ENCODE measurements at regions not wholly inside any gene's neighbourhood (a gene's known extent, or its start where the extent isn't known, plus 50 kb on each side); places are given as distances from the start of the nearest gene placed in this dataset.

DNA sequence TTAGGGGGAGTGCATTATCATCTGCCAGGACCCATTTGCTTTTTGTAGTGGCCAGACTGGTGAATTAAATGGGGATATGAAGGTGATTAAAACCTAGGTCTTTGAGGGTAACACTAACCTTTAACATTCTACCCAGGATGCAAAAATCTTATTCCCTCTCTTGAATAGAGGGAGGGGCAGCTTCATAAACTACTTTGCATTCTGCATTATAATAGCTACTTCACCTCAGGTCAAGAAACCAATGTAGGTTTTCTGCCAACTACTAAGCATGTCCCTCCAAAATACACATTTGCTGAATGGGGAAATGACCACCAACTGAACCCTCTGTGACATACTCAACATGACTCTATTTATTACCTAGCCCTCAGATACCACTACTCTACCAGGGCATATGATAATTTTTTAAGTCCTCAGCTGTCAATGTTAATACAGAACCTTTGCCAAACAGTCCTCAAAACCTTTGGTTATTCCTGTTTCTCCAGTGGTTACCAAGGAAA, 477.6 kb upstream of the CD180 start:
- no peak for DNase-seq (ENCODE audit: low read depth in 1 of 2, low spot score in 1 of 2)
- CTCF ChIA-PET: no interaction called here
- Histone ChIP-seq H3K27ac (no peak overlapping the region), H3K4me1 (no peaks in the 10 kb centered on the region), H3K9me3 (no peaks in the 10 kb centered on the region), H3K4me3 (no peak overlapping the region), H3K4me2 (no peak overlapping the region)
- POLR2A ChIA-PET: no interaction called here
- ATAC-seq: no peak
- no peak for FAIRE-seq
- TF ChIP-seq NPAS2 (CRISPR knock-in tag; IDR thresholded peaks at IDR 0.05; ENCODE audit: borderline replicate concordance) (no peak), ZFP36 (IDR thresholded peaks at IDR 0.05; ENCODE audit: borderline replicate concordance, partially characterized antibody) (no peak), HOXB5 (CRISPR knock-in tag; IDR thresholded peaks at IDR 0.05) (no peak), MAFK (IDR thresholded peaks at IDR 0.05; ENCODE audit: partially characterized antibody) (no peak), JUN (IDR thresholded peaks at IDR 0.05) (no peak), HDAC2 (IDR thresholded peaks at IDR 0.05) (no peak), RAD21 (conservative IDR thresholded peaks at IDR 0.05 in 1 of 2, IDR thresholded peaks at IDR 0.05 in 1 of 2) (no peak), FOXS1 (CRISPR knock-in tag; IDR thresholded peaks at IDR 0.05) (no peak), CHD2 (IDR thresholded peaks at IDR 0.05; ENCODE audit: low read length, partially characterized antibody) (no peak), RNF2 (IDR thresholded peaks at IDR 0.05; ENCODE audit: borderline replicate concordance, low read depth) (no peak), KDM1A (IDR thresholded peaks at IDR 0.05; ENCODE audit: low read depth) (no peak), JUNB (IDR thresholded peaks at IDR 0.05) (no peak), CBX2 (IDR thresholded peaks at IDR 0.05; ENCODE audit: borderline replicate concordance, low read depth) (no peak), TFCP2L1 (CRISPR knock-in tag; IDR thresholded peaks at IDR 0.05) (no peak)
- TF ChIP-seq, protein P1, sequence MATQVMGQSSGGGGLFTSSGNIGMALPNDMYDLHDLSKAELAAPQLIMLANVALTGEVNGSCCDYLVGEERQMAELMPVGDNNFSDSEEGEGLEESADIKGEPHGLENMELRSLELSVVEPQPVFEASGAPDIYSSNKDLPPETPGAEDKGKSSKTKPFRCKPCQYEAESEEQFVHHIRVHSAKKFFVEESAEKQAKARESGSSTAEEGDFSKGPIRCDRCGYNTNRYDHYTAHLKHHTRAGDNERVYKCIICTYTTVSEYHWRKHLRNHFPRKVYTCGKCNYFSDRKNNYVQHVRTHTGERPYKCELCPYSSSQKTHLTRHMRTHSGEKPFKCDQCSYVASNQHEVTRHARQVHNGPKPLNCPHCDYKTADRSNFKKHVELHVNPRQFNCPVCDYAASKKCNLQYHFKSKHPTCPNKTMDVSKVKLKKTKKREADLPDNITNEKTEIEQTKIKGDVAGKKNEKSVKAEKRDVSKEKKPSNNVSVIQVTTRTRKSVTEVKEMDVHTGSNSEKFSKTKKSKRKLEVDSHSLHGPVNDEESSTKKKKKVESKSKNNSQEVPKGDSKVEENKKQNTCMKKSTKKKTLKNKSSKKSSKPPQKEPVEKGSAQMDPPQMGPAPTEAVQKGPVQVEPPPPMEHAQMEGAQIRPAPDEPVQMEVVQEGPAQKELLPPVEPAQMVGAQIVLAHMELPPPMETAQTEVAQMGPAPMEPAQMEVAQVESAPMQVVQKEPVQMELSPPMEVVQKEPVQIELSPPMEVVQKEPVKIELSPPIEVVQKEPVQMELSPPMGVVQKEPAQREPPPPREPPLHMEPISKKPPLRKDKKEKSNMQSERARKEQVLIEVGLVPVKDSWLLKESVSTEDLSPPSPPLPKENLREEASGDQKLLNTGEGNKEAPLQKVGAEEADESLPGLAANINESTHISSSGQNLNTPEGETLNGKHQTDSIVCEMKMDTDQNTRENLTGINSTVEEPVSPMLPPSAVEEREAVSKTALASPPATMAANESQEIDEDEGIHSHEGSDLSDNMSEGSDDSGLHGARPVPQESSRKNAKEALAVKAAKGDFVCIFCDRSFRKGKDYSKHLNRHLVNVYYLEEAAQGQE (IDR thresholded peaks at IDR 0.05): no peak

DNA sequence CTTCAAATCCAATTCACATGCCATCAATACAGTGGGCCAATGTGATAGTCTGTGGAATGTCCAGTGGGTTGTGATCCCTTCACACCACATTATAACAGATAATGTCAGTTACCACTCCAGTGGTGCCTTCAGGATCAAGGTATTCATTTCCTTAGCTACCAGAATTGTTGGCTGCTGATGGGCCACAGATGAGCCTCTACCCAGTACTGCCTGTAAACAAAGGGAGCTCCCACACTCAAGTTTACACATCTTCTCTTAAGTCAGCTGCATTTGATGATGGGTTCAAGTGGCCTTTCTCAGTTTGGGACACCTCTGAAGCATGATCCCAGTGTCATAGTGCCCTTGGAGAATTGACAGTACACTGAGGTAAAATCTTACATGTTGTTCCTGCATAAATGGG, 477.0 kb upstream of the CD180 start:
- FAIRE-seq: no peak
- ChIA-PET POLR2A (no interaction called here), CTCF (interaction anchor here (0.7 to 0.8 kb wide), 2 partner anchors 214 to 427 kb away, joined by 3 read pairs; no protein-coding TSS in a partner anchor)
- TF ChIP-seq EHMT2 (IDR thresholded peaks at IDR 0.05; ENCODE audit: low read depth): no peak
- TF ChIP-seq ZFP36 (IDR thresholded peaks at IDR 0.05; ENCODE audit: borderline replicate concordance, partially characterized antibody): no peak
- DNase-seq (ENCODE audit: low read depth in 1 of 2, low spot score in 1 of 2): no peak
- no peaks in the 10 kb centered on the region for H3K9me3 ChIP-seq
- H3K4me3 ChIP-seq: no peak overlapping the region
- no peak overlapping the region for H3K27ac ChIP-seq
- H3K4me1 ChIP-seq: no peaks in the 10 kb centered on the region
- no peak overlapping the region for H3K4me2 ChIP-seq
- no peak for ATAC-seq

DNA sequence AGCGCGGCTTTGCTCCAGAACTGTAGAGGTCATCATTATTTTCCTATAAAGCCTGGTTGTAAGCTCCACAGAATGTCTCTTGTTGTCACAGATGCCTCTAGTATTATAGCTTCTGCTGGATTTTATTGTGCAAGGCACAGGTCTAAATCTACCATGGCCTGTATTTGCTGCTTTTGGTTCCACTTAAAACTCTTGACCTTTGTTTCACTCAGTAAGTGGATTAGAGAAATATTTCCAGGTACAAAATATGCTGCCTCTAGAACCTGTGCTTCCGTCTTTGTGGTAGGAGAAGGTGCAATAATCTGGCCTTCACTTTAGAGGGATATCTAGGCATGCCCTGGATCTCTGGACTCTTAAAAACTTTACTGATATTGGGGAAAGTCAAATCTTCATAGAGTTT, 476.6 kb upstream of the CD180 start:
- 28% methylated on average over 3 of the region's 3 CpGs for WGBS (ENCODE audit: missing lambda C conversion rate)
- ChIA-PET CTCF (interaction anchor here (0.7 to 0.8 kb wide), 2 partner anchors 214 to 427 kb away, joined by 3 read pairs; no protein-coding TSS in a partner anchor), POLR2A (no interaction called here)
- no peak overlapping the region for H3K4me3 ChIP-seq
- no peak for TF ChIP-seq CBX2 (IDR thresholded peaks at IDR 0.05; ENCODE audit: borderline replicate concordance, low read depth)
- TF ChIP-seq RFX5 (IDR thresholded peaks at IDR 0.05): no peak
- no peak for TF ChIP-seq HDAC2 (IDR thresholded peaks at IDR 0.05)
- TF ChIP-seq FOSL2 (IDR thresholded peaks at IDR 0.05): no peak
- no peak for TF ChIP-seq FOSL2 (CRISPR knock-in tag; IDR thresholded peaks at IDR 0.05)
- no peak for TF ChIP-seq POLR2A (IDR thresholded peaks at IDR 0.05; ENCODE audit: low read length)
- TF ChIP-seq, protein P1 (IDR thresholded peaks at IDR 0.05): no peak
- TF ChIP-seq CBX8 (IDR thresholded peaks at IDR 0.05): no peak
- FAIRE-seq (no peak), DNase-seq (ENCODE audit: low read depth in 1 of 2, low spot score in 1 of 2) (no peak), ATAC-seq (no peak)
- no peak overlapping the region for H3K4me2 ChIP-seq
- H3K9me3 ChIP-seq: no peaks in the 10 kb centered on the region
- H3K4me1 ChIP-seq: no peaks in the 10 kb centered on the region
- H3K27ac ChIP-seq: no peak overlapping the region
